Activated CD8-positive, alpha-beta memory T cell treated with anti-CD3 and anti-CD28 coated beads for 1 hour (primary cell): ENCODE measurements at regions not wholly inside any gene's neighbourhood (a gene's known extent, or its start where the extent isn't known, plus 50 kb on each side); places are given as distances from the start of the nearest gene placed in this dataset.

Experiments
- DNase-seq, 2 donors: peaks; one replicate each; pipeline ENCODE4 v3.0.0-alpha.2; 2020; ENCODE audit warnings: low read depth in 1 of 2; ENCODE audit errors: extremely low read depth in 1 of 2

GRCh38 chr11:127629200-127629599 lies 628.6 kb upstream of the KIRREL3 start:
- DNase-seq: no peak

GRCh38 chr11:127628458-127628785 lies 627.9 kb upstream of the KIRREL3 start:
- DNase-seq: no peak

- DNase-seq: no peak
Measured at GRCh38 chr11:127627629-127628457, 627.3 kb upstream of the KIRREL3 start.

DNA sequence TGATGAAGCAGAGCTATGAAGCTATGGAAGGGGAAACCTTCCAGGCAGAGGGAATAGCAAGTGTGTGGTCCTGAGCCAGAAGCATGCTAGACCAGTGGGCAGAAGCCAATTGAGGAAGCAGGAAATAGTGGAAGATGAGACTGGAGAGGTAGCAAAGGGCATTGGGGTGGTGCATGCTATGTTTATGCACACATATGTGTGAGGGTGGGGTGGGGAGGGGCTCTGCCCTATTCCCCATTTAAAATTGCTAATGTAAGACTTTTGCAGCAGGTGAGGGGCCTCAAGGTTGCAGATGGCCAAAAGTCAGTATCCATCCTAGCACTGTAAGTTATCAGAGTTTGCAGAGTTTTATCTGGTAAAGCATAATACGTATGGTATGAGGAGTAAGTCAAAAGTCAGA lies 626.6 kb upstream of the KIRREL3 start:
- no peak for DNase-seq

- no peak for DNase-seq
Measured at GRCh38 chr11:127625402-127625801, 624.8 kb upstream of the KIRREL3 start.

- no peak for DNase-seq
Measured at GRCh38 chr11:127624306-127624856, 623.8 kb upstream of the KIRREL3 start.

DNA sequence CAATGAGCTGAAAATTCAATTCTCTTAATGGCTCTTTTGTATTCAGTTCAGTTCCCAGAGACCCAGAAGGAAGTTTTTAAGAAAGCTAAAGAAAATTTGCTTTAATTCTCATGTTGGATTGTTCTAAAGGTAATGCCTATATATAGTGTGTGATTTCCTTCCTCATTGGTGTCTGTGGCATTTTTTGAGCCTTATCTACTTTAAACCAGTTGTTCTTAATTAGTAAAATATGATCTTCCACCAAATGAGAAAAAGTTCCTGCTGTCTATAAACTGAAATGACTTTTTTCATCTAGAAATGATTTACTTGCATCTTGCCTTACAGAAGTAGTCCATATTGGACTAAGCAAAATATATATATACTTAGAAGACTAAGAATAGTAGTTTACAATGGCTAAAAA lies 622.1 kb upstream of the KIRREL3 start:
- DNase-seq: no peak

DNA sequence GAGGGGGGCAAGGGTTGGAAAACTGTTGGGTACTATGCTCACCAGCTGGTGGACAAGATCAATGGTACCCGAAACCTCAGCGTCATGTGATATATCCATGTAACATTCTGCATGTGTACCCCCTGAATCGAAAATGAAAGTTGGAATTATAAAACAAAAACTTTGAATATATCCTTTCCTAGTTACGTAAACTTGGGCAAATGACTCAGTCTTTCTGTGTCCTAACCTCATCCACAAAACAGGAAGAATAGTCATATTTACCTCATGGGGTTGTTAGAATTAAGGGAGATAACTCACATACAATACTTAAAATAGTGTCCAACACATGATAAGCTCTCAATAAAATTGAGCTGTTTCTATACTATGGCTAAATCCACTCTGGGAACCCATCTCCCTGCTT lies 620.1 kb upstream of the KIRREL3 start:
- DNase-seq: no peak

- no peak for DNase-seq
Measured at GRCh38 chr11:127619946-127620345, 619.4 kb upstream of the KIRREL3 start.

- no peak for DNase-seq
Measured at GRCh38 chr11:127618721-127619120, 618.2 kb upstream of the KIRREL3 start.

GRCh38 chr11:127616158-127616557 lies 615.6 kb upstream of the KIRREL3 start:
- DNase-seq: no peak

DNA sequence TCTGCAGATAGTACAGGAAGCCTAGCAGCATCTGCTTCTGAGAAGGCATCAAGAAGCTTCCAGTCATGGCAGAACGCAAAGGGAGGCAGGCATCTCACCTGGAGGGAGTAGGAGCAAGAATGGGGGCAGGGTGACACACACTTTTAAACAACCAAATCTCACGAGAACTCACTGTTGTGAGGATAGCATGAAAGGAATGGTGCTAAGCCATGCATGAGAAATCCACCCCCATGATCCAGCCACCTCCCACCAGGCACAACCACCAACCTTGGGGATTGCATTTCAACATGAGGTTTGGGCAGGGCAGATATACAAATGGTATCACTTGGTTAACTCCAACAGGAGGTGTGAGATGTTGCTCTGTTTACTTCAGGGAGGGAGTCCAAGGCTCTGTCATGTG lies 612.0 kb upstream of the KIRREL3 start:
- DNase-seq: no peak

DNA sequence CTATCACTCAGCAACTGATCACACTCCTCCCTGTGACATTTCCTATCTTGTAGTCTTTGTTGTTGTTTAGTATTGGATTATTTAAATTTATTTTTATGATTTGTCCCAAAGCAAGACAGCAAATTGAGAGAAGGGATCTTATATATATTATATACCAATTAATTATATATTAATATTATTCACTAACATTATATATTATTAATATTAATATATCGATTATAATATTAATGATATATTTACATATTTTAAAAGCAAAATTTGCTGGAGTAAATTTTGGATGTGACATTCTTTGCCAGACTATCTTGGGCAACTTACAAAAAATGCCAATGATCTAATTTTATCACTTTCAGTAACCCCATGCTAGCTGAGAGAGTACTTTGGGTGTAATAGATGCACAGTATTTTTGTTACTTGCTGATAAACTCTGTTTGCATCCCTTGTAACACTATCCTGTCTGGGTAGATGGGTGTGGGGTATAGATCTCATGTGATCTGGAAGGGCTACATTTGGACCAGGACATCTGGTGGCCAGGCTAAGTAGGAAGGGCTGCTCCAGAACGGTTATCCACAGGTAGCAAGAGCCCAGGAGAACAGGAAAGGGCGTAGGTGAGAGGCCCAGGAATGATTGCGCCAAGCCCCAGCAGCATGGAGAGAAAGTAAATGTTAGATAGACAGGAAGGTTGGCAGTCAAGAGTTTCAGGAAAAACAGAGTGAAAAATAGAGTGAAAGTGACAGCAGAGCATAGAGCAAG lies 608.6 kb upstream of the KIRREL3 start:
- no peak for DNase-seq

GRCh38 chr11:127607487-127608085 lies 607.0 kb upstream of the KIRREL3 start:
- DNase-seq: no peak

- no peak for DNase-seq
Measured at GRCh38 chr11:127601578-127601977, 601.0 kb upstream of the KIRREL3 start.

DNA sequence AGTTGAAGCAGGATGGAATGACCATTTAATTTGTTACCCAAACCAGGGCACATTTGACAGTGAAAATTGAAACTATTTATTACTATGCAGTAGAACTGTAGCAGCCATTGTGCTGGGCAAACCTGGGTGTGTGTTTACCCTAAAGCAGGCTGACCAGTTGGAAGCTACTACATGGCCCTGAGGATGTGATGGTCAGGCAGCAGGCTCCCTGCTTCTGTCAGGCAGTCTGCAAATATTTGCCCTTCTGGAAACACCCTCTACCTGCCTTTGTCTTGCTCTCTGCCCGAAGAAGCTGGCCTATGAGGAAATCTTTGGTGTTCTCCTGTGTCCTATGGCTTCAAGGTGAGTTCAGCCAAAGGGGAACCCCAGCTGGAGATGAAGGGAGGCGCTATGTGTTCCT lies 600.1 kb upstream of the KIRREL3 start:
- DNase-seq: no peak

DNA sequence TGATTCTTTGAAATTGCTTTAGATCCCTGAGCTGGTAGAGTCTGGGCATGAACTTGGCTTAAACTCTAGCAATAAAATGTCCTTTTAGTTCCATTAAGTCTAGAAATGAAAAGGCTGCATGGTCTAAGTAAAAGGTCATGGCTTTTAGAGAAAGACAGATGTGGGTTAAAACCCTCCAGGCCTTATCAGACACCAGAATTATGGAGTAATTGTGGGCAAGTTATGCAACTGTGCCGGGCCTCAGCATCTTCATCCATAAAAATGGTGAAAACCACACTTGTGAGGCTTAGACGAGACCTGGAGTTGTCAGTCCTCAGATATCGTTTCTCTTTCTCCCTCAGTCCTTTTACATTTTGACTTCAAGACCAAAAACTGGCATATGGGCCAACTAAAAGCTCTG lies 597.9 kb upstream of the KIRREL3 start:
- no peak for DNase-seq

GRCh38 chr11:127596433-127596832 lies 595.9 kb upstream of the KIRREL3 start:
- no peak for DNase-seq

- no peak for DNase-seq
Measured at GRCh38 chr11:127592371-127592770, 591.8 kb upstream of the KIRREL3 start.

DNA sequence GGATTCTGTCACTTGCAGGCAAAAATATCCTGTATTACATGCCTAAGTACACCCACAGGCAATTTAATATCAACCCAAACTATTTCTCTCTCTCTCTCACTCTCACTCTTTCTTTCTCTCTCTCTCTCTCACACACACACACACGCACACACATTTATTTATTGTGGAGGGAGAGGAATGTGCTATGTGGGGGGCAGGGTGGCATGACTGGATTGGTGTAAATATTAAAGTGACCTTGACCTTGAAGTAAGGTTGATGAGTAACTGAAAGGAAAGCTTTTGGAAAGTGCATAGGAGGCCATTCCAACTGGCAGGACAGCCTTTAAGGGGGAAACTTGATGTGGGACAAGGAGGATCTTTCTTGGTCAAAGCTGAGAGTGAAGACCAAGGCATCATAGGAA lies 589.7 kb upstream of the KIRREL3 start:
- no peak for DNase-seq

GRCh38 chr11:127588431-127588830 lies 587.9 kb upstream of the KIRREL3 start:
- DNase-seq: no peak

DNA sequence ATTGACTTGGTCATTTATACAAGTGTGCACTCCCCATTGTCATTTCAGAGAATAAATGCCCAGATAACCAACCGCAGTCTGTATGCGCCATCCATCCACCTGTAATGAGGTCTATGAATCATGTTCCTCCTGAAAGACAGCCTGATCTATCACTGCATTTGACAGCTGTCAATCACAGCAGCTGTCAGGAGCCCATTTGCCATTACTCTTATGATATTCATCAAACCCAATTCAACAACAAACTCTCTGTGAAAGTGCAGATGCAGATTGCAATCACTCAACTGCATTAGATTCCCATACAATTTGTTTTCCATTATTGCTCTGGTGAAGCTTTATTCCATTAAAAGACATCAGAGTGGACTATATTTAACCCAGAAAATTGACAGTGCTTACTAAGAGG lies 586.9 kb upstream of the KIRREL3 start:
- no peak for DNase-seq
